ENCODE measurements at regions not wholly inside any gene's neighbourhood (a gene's known extent, or its start where the extent isn't known, plus 50 kb on each side); places are given as distances from the start of the nearest gene placed in this dataset.

DNA sequence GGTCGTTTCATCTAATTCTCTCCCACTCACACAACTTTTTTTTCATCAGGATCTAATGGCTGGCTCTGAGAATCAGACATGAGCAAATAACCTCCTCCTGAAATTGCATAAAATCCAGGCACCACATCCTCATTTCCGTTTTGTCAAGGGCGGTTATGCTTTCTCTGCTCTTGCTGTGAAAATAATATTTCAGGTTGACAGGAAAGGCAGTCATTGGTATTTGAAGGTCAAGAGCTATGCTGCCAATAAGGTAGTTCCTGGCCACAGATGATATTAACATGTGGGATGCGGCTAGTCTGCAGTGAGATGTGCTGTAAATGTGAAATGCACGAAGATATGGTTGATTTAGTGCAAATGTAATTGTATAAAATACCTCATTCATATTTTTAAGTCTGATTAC is 870.2 kb upstream of the TMEM132C start:
- in situ Hi-C loops (cut with MboI) (no loop called here), intact Hi-C loops (cut with micrococcal nuclease; ENCODE audit: unreplicated experiment) (no loop called here)
- SMC1A ChIA-PET (ENCODE audit: uncharacterized antibody, unreplicated experiment), result no interaction called here
- Histone ChIP-seq H3K27ac (ENCODE audit: control insufficient read depth, insufficient read depth) (no peak overlapping the region), H3K4me2 (ENCODE audit: control insufficient read depth, insufficient read depth) (no peak overlapping the region), H3K4me3 (no peak overlapping the region), H3K9ac (ENCODE audit: control insufficient read depth, insufficient read depth, low read length) (no peak overlapping the region), H3K79me2 (ENCODE audit: control insufficient read depth, insufficient read depth, low read length) (no peaks in the 10 kb centered on the region), H3K9me3 (replicated peaks; ENCODE audit: control insufficient read depth, insufficient read depth, low read length) (no peaks in the 10 kb centered on the region), H2AFZ (ENCODE audit: control insufficient read depth, low read depth, low read length) (no peak overlapping the region), H3K36me3 (ENCODE audit: control insufficient read depth in 2 of 2, insufficient read depth in 2 of 2, low read length in 1 of 2) (no peaks in the 10 kb centered on the region), H3K4me1 (ENCODE audit: control insufficient read depth, insufficient read depth, low read length) (no peaks in the 10 kb centered on the region), H3K27me3 (replicated peaks in 1 of 2; ENCODE audit: control insufficient read depth in 2 of 2, insufficient read depth in 2 of 2, low read length in 1 of 2) (no peaks in the 10 kb centered on the region), H4K20me1 (ENCODE audit: control insufficient read depth, insufficient read depth) (no peaks in the 10 kb centered on the region)
- RAD21 ChIA-PET (ENCODE audit: unreplicated experiment), result no interaction called here
- WGBS (ENCODE audit: insufficient coverage, insufficient replicate concordance, low lambda C conversion rate, missing lambda C conversion rate), result 18% methylated on average over 5 of the region's 5 CpGs
- no TSS peak for BruUV-seq (replicated peaks)
- no peak for DNase-seq (ENCODE audit: low read depth, low spot score)
- CTCF ChIA-PET, result no interaction called here
- POLR2A ChIA-PET, result no interaction called here
- FAIRE-seq, result no peak
- no peak for TF ChIP-seq SPI1 (IDR thresholded peaks at IDR 0.05; ENCODE audit: borderline replicate concordance, insufficient read depth, low read depth, low read length)
- no peak for TF ChIP-seq FOS (IDR thresholded peaks at IDR 0.05; ENCODE audit: borderline replicate concordance, extremely low read depth, insufficient read length)
- TF ChIP-seq, protein P1, sequence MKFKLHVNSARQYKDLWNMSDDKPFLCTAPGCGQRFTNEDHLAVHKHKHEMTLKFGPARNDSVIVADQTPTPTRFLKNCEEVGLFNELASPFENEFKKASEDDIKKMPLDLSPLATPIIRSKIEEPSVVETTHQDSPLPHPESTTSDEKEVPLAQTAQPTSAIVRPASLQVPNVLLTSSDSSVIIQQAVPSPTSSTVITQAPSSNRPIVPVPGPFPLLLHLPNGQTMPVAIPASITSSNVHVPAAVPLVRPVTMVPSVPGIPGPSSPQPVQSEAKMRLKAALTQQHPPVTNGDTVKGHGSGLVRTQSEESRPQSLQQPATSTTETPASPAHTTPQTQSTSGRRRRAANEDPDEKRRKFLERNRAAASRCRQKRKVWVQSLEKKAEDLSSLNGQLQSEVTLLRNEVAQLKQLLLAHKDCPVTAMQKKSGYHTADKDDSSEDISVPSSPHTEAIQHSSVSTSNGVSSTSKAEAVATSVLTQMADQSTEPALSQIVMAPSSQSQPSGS (IDR thresholded peaks at IDR 0.05; ENCODE audit: low read length), result no peak
- TF ChIP-seq RFX5 (IDR thresholded peaks at IDR 0.05; ENCODE audit: low read depth, low read length), result no peak
- TF ChIP-seq, protein P2, sequence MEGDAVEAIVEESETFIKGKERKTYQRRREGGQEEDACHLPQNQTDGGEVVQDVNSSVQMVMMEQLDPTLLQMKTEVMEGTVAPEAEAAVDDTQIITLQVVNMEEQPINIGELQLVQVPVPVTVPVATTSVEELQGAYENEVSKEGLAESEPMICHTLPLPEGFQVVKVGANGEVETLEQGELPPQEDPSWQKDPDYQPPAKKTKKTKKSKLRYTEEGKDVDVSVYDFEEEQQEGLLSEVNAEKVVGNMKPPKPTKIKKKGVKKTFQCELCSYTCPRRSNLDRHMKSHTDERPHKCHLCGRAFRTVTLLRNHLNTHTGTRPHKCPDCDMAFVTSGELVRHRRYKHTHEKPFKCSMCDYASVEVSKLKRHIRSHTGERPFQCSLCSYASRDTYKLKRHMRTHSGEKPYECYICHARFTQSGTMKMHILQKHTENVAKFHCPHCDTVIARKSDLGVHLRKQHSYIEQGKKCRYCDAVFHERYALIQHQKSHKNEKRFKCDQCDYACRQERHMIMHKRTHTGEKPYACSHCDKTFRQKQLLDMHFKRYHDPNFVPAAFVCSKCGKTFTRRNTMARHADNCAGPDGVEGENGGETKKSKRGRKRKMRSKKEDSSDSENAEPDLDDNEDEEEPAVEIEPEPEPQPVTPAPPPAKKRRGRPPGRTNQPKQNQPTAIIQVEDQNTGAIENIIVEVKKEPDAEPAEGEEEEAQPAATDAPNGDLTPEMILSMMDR (IDR thresholded peaks at IDR 0.05 in 2 of 3, conservative IDR thresholded peaks at IDR 0.05 in 1 of 3; ENCODE audit: control insufficient read depth in 2 of 3, extremely low read depth in 1 of 3, insufficient read depth in 1 of 3, low read depth in 3 of 3, low read length in 3 of 3), result no peak
- no peak for TF ChIP-seq TCF3 (IDR thresholded peaks at IDR 0.05; ENCODE audit: borderline replicate concordance, insufficient read depth, low read depth, low read length)
- no peak for TF ChIP-seq BHLHE40 (IDR thresholded peaks at IDR 0.05; ENCODE audit: borderline replicate concordance in 1 of 2, low read depth in 2 of 2, low read length in 1 of 2)
- TF ChIP-seq RAD51 (IDR thresholded peaks at IDR 0.05), result no peak
- no peak for TF ChIP-seq HDAC6 (IDR thresholded peaks at IDR 0.05; ENCODE audit: unreplicated experiment)
- TF ChIP-seq ELK1 (IDR thresholded peaks at IDR 0.05; ENCODE audit: low read depth, low read length), result no peak
- TF ChIP-seq IRF3 (IDR thresholded peaks at IDR 0.05), result no peak
- TF ChIP-seq HDAC2 (IDR thresholded peaks at IDR 0.05), result no peak
- TF ChIP-seq WRNIP1 (IDR thresholded peaks at IDR 0.05; ENCODE audit: borderline replicate concordance, low read depth, low read length), result no peak
- TF ChIP-seq MTA2 (IDR thresholded peaks at IDR 0.05; ENCODE audit: low read depth), result no peak
- no peak for ATAC-seq
